Loucy (cell line): ENCODE measurements at regions not wholly inside any gene's neighbourhood (a gene's known extent, or its start where the extent isn't known, plus 50 kb on each side); places are given as distances from the start of the nearest gene placed in this dataset.

Experiments
- EZH2phosphoT487 ChIP-seq: fragments of 200-600 bp; IDR thresholded peaks from 2 replicates; pipeline ENCODE4 v1.6.1; 2018; ENCODE audit warnings: antibody characterized with exemption, mild to moderate bottlenecking, moderate library complexity, borderline replicate concordance
- TF ChIP-seq, protein P1 (sequence below): fragments of 200-600 bp; sonication (generic); conservative IDR thresholded peaks from 2 replicates; pipeline ENCODE4 v1.5.1; 2014; ENCODE audit warnings: mild to moderate bottlenecking, antibody characterized with exemption, low read length

DNA sequence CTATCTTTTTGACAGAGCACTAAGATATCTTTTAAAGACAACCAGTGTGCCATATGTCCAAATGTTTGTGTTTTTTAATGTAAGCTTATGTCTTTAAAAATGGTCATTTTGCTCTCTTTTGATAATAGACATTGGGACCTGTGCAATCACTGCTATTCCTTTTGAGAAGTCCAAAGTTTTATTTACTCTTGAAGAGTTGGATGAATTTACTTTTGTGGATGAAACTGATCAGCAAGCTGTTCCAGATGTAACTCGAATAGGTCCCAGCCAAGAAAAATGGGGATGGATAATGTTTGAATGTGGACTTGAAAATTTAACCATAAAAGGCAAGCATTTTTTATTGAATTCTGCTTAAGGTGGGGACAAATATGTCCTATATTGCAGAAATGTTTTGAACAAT, 97.2 kb downstream of the BLTP1 start:
- TF ChIP-seq, protein P1, sequence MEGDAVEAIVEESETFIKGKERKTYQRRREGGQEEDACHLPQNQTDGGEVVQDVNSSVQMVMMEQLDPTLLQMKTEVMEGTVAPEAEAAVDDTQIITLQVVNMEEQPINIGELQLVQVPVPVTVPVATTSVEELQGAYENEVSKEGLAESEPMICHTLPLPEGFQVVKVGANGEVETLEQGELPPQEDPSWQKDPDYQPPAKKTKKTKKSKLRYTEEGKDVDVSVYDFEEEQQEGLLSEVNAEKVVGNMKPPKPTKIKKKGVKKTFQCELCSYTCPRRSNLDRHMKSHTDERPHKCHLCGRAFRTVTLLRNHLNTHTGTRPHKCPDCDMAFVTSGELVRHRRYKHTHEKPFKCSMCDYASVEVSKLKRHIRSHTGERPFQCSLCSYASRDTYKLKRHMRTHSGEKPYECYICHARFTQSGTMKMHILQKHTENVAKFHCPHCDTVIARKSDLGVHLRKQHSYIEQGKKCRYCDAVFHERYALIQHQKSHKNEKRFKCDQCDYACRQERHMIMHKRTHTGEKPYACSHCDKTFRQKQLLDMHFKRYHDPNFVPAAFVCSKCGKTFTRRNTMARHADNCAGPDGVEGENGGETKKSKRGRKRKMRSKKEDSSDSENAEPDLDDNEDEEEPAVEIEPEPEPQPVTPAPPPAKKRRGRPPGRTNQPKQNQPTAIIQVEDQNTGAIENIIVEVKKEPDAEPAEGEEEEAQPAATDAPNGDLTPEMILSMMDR, result no peak
- no peak for TF ChIP-seq EZH2phosphoT487
